ENCODE measurements at regions not wholly inside any gene's neighbourhood (a gene's known extent, or its start where the extent isn't known, plus 50 kb on each side); places are given as distances from the start of the nearest gene placed in this dataset.
A peak's percentile ranks its signal among the peaks of the same experiment; 100 is the strongest.

- DNase-seq (ENCODE audit: low read depth, low spot score), result no peak
These were observed 60.6 kb upstream of the TAS2R1 start for GRCh38 chr5:9690751-9691150.

- DNase-seq (ENCODE audit: low read depth, low spot score), result peak; percentile 13
These were observed 56.1 kb upstream of the TAS2R1 start for GRCh38 chr5:9686216-9686615.

GRCh38 chr5:9681706-9682105, 51.6 kb upstream of the TAS2R1 start:
- DNase-seq (ENCODE audit: low read depth, low spot score), result no peak

All from brain pericyte (primary cell).